IMR-90 (cell line): ENCODE measurements at regions not wholly inside any gene's neighbourhood (a gene's known extent, or its start where the extent isn't known, plus 50 kb on each side); places are given as distances from the start of the nearest gene placed in this dataset.

Source experiments
- ATAC-seq: fragments of 200-7000 bp; cut with Tn5 transposase; 2 replicates; pipeline ENCODE4 v1.9.1; 2020; ENCODE audit warnings: low read depth, mild to moderate bottlenecking, moderate library complexity
- BruUV-seq: library from RNA; stranded (reverse); fragments of 400-500 nt; replicated peaks from 2 replicates; lab custom pipeline; 2021; lab: Mats Ljungman, UMichigan
- CTCF ChIA-PET: fragments of 300-600 bp; formaldehyde crosslinking; extraction: SDS; loops from one replicate; lab custom pipeline; 2021; ENCODE audit warnings: antibody characterized with exemption; lab: Yijun Ruan, JAX
- POLR2A ChIA-PET: fragments of 300-600 bp; sonication (Branson Sonifier 250); formaldehyde crosslinking; loops from one replicate; lab custom pipeline; 2022; ENCODE audit warnings: antibody characterized with exemption; ENCODE audit not compliant: unreplicated experiment; lab: Charles Lee
- DNase-seq: peaks from one replicate; pipeline ENCODE4 v3.0.0; 2013
- H2AFZ ChIP-seq: replicated peaks from 2 replicates; pipeline ENCODE3; 2013; ENCODE audit warnings: low read length, mild to moderate bottlenecking; ENCODE audit not compliant: poor library complexity
- H2AK5ac ChIP-seq: 2 replicates; pipeline ENCODE4 v1.6.1; 2013; ENCODE audit warnings: low read depth, low read length, inconsistent platforms
- H2AK9ac ChIP-seq: replicated peaks from 2 replicates; pipeline ENCODE3; 2013; ENCODE audit warnings: mild to moderate bottlenecking, low read depth, low read length, moderate library complexity; ENCODE audit not compliant: poor library complexity
- H2BK120ac ChIP-seq: 2 replicates; pipeline ENCODE4 v1.6.1; 2013; ENCODE audit warnings: low read depth, low read length, inconsistent platforms
- H2BK15ac ChIP-seq: 3 replicates; pipeline ENCODE4 v1.6.1; 2013; ENCODE audit warnings: low read depth, low read length, inconsistent platforms
- H2BK20ac ChIP-seq: 2 replicates; pipeline ENCODE4 v1.6.1; 2013; ENCODE audit warnings: low read depth, mild to moderate bottlenecking, inconsistent platforms, low read length, moderate library complexity
- H2BK5ac ChIP-seq: 2 replicates; pipeline ENCODE4 v1.6.1; 2013; ENCODE audit warnings: mild to moderate bottlenecking, low read depth, low read length, inconsistent platforms; ENCODE audit not compliant: poor library complexity, severe bottlenecking
- H3K14ac ChIP-seq: replicated peaks from 2 replicates; pipeline ENCODE4 v1.6.1; 2013; ENCODE audit warnings: low read depth, low read length, inconsistent platforms
- H3K18ac ChIP-seq: 2 replicates; pipeline ENCODE4 v1.6.1; 2013; ENCODE audit warnings: low read depth, low read length, control low read depth
- H3K23ac ChIP-seq: 2 replicates; pipeline ENCODE4 v1.6.1; 2013; ENCODE audit warnings: low read depth, low read length, inconsistent platforms
- H3K27ac ChIP-seq: 2 replicates; pipeline ENCODE4 v1.5.1; 2013; ENCODE audit warnings: mild to moderate bottlenecking, control low read depth, low read length; ENCODE audit not compliant: insufficient read depth
- H3K27me3 ChIP-seq: 2 replicates; pipeline ENCODE4 v1.6.1; 2013; ENCODE audit warnings: low read length; ENCODE audit not compliant: control insufficient read depth, insufficient read depth
- H3K36me3 ChIP-seq: 2 replicates; pipeline ENCODE4 v1.6.1; 2013; ENCODE audit warnings: low read length, mixed read lengths; ENCODE audit not compliant: control insufficient read depth, insufficient read depth
- H3K4ac ChIP-seq: 2 replicates; pipeline ENCODE4 v1.6.1; 2013; ENCODE audit warnings: low read depth, low read length, inconsistent platforms
- H3K4me1 ChIP-seq: 2 replicates; pipeline ENCODE4 v1.6.1; 2013; ENCODE audit warnings: low read length, mixed read lengths; ENCODE audit not compliant: control insufficient read depth, insufficient read depth
- H3K4me2 ChIP-seq: 2 replicates; pipeline ENCODE4 v1.6.1; 2013; ENCODE audit warnings: low read depth, mild to moderate bottlenecking, control low read depth, low read length, moderate library complexity
- H3K4me3 ChIP-seq: 2 replicates; pipeline ENCODE4 v1.5.1; 2013; ENCODE audit warnings: low read depth, mild to moderate bottlenecking, control low read depth, low read length, moderate library complexity; ENCODE audit not compliant: insufficient read depth
- H3K56ac ChIP-seq: 2 replicates; pipeline ENCODE4 v1.6.1; 2013; ENCODE audit warnings: low read length, inconsistent platforms; ENCODE audit not compliant: insufficient read depth; ENCODE audit errors: extremely low read depth
- H3K79me1 ChIP-seq, 2 experiments: 2 replicates each; pipeline ENCODE4 v1.6.1; 2013; ENCODE audit warnings: low read length in 2 of 2, inconsistent platforms in 1 of 2, low read depth in 1 of 2
- H3K9ac ChIP-seq: 2 replicates; pipeline ENCODE4 v1.6.1; 2013; ENCODE audit warnings: low read depth, low read length, control low read depth
- H3K9me1 ChIP-seq: 2 replicates; pipeline ENCODE4 v1.6.1; 2013; ENCODE audit warnings: low read length, inconsistent platforms; ENCODE audit not compliant: insufficient read depth
- H3K9me3 ChIP-seq: 2 replicates; pipeline ENCODE4 v1.6.1; 2013; ENCODE audit warnings: low read length; ENCODE audit not compliant: control insufficient read depth, insufficient read depth
- H4K20me1 ChIP-seq: 2 replicates; pipeline ENCODE4 v1.6.1; 2013; ENCODE audit warnings: low read length, inconsistent platforms; ENCODE audit not compliant: insufficient read depth
- H4K5ac ChIP-seq: 2 replicates; pipeline ENCODE4 v1.6.1; 2013; ENCODE audit warnings: mild to moderate bottlenecking, low read depth, low read length, control low read depth
- H4K8ac ChIP-seq, 2 experiments: 2 replicates each; pipeline ENCODE4 v1.6.1; 2013; ENCODE audit warnings: low read depth in 2 of 2, low read length in 2 of 2, control low read depth in 1 of 2, inconsistent platforms in 1 of 2
- H4K91ac ChIP-seq: 2 replicates; pipeline ENCODE4 v1.6.1; 2013; ENCODE audit warnings: low read depth, low read length, inconsistent platforms; ENCODE audit not compliant: insufficient read depth
- CEBPB ChIP-seq: IDR thresholded peaks from 2 replicates; pipeline ENCODE4 v1.6.1; 2012; ENCODE audit warnings: low read depth, low read length, improper control_type of control experiment
- CTCF ChIP-seq: conservative IDR thresholded peaks from 2 replicates; pipeline ENCODE4 v1.5.1; 2012; ENCODE audit warnings: mild to moderate bottlenecking, low read depth, low read length, improper control_type of control experiment
- MAFK ChIP-seq: IDR thresholded peaks from 2 replicates; pipeline ENCODE4 v1.6.1; 2012; ENCODE audit warnings: low read depth, low read length, improper control_type of control experiment
- NFE2L2 ChIP-seq: fragments of 150-350 bp; IDR thresholded peaks from 2 replicates; pipeline ENCODE4 v1.6.1; 2016; ENCODE audit warnings: low read depth, mild to moderate bottlenecking, low read length
- POLR2A ChIP-seq: IDR thresholded peaks from 2 replicates; pipeline ENCODE4 v1.6.1; 2012; ENCODE audit warnings: mild to moderate bottlenecking, low read depth, low read length
- RCOR1 ChIP-seq: IDR thresholded peaks from 2 replicates; pipeline ENCODE4 v1.6.1; 2012; ENCODE audit warnings: mild to moderate bottlenecking, low read length, improper control_type of control experiment; ENCODE audit not compliant: insufficient replicate concordance
- SMC3 ChIP-seq: fragments of 150-350 bp; IDR thresholded peaks from 2 replicates; pipeline ENCODE4 v1.6.1; 2016; ENCODE audit warnings: low read depth, mild to moderate bottlenecking, antibody characterized with exemption, low read length, moderate library complexity
- WGBS, 2 experiments: methylation state at CpG; one replicate each; pipeline versions ENCODE4 v1.1.5 to v1.1.7; 2013; ENCODE audit warnings: missing lambda C conversion rate in 2 of 2; ENCODE audit not compliant: insufficient read length in 1 of 2; ENCODE audit errors: extremely low coverage in 2 of 2; 5-methylcytosine and 5-hydroxymethylcytosine counted together
- dilution Hi-C: fragments of 300-500 bp; cut with HindIII; formaldehyde crosslinking; loops from one replicate; pipeline ENCODE4 v1.14.3; 2018; ENCODE audit warnings: low sequenced_read_pairs; ENCODE audit not compliant: unreplicated experiment
- in situ Hi-C: fragments of 300-500 bp; cut with MboI; formaldehyde crosslinking; loops from 3 replicates; pipeline ENCODE4 v1.14.3; 2019; ENCODE audit warnings: low sequenced_read_pairs, inconsistent platforms, mixed read lengths
- intact Hi-C: fragments of 100-400 bp; cut with micrococcal nuclease; formaldehyde crosslinking; loops from 2 replicates; pipeline ENCODE4 v1.10.0; 2022

GRCh38 chr10:79005126-79005810 lies 63.5 kb upstream of the ZMIZ1 start:
- Histone ChIP-seq H2BK5ac (no peak overlapping the region), H3K18ac (no peak overlapping the region), H2AK9ac (no peak overlapping the region), H3K36me3 (no peaks in the 10 kb centered on the region), H4K5ac (no peak overlapping the region), H2AK5ac (no peak overlapping the region), H4K91ac (no peak overlapping the region), H3K4ac (no peak overlapping the region), H3K27ac (no peak overlapping the region), H4K20me1 (no peaks in the 10 kb centered on the region), H3K4me2 (no peak overlapping the region), H3K14ac (no peak overlapping the region), H3K27me3 (peaks cover 27% of the 10 kb centered on the region), H4K8ac (no peak overlapping the region), H3K9ac (no peak overlapping the region), H3K56ac (no peak overlapping the region), H3K79me1 (no peaks in the 10 kb centered on the region), H3K9me1 (peaks cover 7% of the 10 kb centered on the region; the same call in 1 of the 2 replicates), H2AFZ (no peak overlapping the region), H3K4me1 (peaks cover 6% of the 10 kb centered on the region; the same call in 1 of the 2 replicates), H2BK120ac (no peak overlapping the region), H3K9me3 (no peaks in the 10 kb centered on the region), H3K4me3 (no peak overlapping the region), H2BK15ac (no peak overlapping the region), H3K23ac (no peak overlapping the region), H2BK20ac (no peak overlapping the region)
- ATAC-seq (no peak), DNase-seq (no peak)
- POLR2A ChIA-PET = interaction anchor here (0.5 kb wide), 1 partner anchor 32 kb away, joined by 3 read pairs; no protein-coding TSS in a partner anchor
- intact Hi-C loops (no loop called here), in situ Hi-C loops (no loop called here), dilution Hi-C loops (no loop called here)
- WGBS, 2 experiments = 50% methylated on average over 2 of the region's 11 CpGs; no CpG with 5 or more reads in 1 of the 2 experiments
- CTCF ChIA-PET = no interaction called here
- TF ChIP-seq POLR2A (no peak), CTCF (no peak), NFE2L2 (no peak), SMC3 (no peak), CEBPB (no peak), MAFK (no peak), RCOR1 (no peak)
- BruUV-seq = no TSS peak
